ENCODE measurements at regions not wholly inside any gene's neighbourhood (a gene's known extent, or its start where the extent isn't known, plus 50 kb on each side); places are given as distances from the start of the nearest gene placed in this dataset.

DNA sequence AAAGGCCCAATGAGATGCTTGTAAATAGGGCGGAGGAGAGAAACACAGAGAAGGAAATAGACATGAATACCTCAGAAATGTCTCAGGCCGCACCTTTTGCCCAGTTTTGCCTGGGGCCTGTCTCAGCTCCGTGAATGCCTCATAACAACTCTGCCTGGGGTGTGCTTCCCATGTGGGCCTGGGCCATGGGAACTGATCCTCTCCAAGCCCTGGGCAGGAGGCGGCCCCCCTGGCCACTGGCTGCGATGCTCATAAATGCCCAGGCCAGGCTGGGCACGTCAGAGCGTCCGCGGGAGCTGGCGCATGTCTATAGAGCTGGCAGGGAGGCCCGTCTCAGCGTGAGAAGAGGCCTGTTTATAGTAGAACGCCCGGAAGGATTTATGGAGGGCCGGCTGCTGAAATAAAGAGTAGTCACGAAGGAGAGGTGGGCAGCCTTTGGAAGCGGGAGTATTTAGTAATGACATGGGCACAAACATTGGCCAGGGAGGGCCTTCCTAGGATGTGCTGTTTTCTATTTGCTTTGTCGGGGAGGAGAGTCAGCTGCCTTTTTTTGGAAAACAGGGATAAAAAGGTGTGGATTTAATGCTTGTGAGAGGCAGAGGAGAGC, 85.9 kb upstream of the IGF1R start:
- H3K4me3 Mint-ChIP-seq: no peak overlapping the region
- no peak overlapping the region for H3K27ac Mint-ChIP-seq
- DNase-seq: no peak
- TF ChIP-seq, protein P1, sequence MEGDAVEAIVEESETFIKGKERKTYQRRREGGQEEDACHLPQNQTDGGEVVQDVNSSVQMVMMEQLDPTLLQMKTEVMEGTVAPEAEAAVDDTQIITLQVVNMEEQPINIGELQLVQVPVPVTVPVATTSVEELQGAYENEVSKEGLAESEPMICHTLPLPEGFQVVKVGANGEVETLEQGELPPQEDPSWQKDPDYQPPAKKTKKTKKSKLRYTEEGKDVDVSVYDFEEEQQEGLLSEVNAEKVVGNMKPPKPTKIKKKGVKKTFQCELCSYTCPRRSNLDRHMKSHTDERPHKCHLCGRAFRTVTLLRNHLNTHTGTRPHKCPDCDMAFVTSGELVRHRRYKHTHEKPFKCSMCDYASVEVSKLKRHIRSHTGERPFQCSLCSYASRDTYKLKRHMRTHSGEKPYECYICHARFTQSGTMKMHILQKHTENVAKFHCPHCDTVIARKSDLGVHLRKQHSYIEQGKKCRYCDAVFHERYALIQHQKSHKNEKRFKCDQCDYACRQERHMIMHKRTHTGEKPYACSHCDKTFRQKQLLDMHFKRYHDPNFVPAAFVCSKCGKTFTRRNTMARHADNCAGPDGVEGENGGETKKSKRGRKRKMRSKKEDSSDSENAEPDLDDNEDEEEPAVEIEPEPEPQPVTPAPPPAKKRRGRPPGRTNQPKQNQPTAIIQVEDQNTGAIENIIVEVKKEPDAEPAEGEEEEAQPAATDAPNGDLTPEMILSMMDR (IDR thresholded peaks at IDR 0.05): no peak
- Histone ChIP-seq H3K4me3 (ENCODE audit: low read length) (no peak overlapping the region), H3K27me3 (ENCODE audit: control insufficient read depth, insufficient read depth, low read length) (no peaks in the 10 kb centered on the region), H3K36me3 (ENCODE audit: control insufficient read depth, insufficient read depth, low read length) (no peaks in the 10 kb centered on the region), H3K27ac (ENCODE audit: low read length) (no peak overlapping the region), H3K9me3 (ENCODE audit: control insufficient read depth, insufficient read depth, low read length) (no peaks in the 10 kb centered on the region), H3K4me1 (ENCODE audit: control insufficient read depth, insufficient read depth, low read length) (no peaks in the 10 kb centered on the region)
- no peak for ATAC-seq
- no peaks in the 10 kb centered on the region for H3K36me3 Mint-ChIP-seq
- 94% methylated on average over 18 of the region's 18 CpGs for WGBS (ENCODE audit: insufficient coverage)
- H3K4me1 Mint-ChIP-seq: no peaks in the 10 kb centered on the region
- intact Hi-C loops (cut with micrococcal nuclease): no loop called here
- no peaks in the 10 kb centered on the region for H3K9me3 Mint-ChIP-seq
- H3K27me3 Mint-ChIP-seq (ENCODE audit: low read depth in 2 of 2): peaks cover 0 to 16% of the 10 kb centered on the region in 2 donors

DNA sequence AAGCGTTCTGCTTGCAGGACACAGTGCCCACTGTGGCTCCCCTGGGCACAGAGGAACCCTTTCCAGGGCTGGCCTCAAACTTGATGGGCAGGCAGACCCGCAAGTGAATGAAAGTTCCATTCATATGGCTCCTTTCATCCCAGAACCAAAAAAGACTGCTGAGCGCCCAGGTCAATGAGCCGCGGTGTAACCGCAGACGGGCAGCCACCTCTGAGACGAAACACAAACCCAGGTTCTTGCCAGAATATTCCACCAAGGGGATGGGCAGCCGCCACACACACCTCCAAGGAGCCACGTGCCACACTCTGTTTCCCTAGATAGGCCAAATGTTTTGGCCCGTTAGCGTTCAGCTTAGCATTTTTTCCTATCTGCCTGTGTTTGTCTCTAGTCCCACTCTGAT, 82.8 kb upstream of the IGF1R start:
- no peak for DNase-seq
- Mint-ChIP-seq H3K27ac (no peak overlapping the region), H3K9me3 (no peaks in the 10 kb centered on the region), H3K4me3 (no peak overlapping the region), H3K4me1 (no peaks in the 10 kb centered on the region), H3K36me3 (no peaks in the 10 kb centered on the region), H3K27me3 (ENCODE audit: low read depth in 2 of 2) (peaks cover 8 to 14% of the 10 kb centered on the region in 2 donors)
- Histone ChIP-seq H3K36me3 (ENCODE audit: control insufficient read depth, insufficient read depth, low read length) (no peaks in the 10 kb centered on the region), H3K27me3 (ENCODE audit: control insufficient read depth, insufficient read depth, low read length) (no peaks in the 10 kb centered on the region), H3K4me1 (ENCODE audit: control insufficient read depth, insufficient read depth, low read length) (no peaks in the 10 kb centered on the region), H3K27ac (ENCODE audit: low read length) (no peak overlapping the region), H3K9me3 (ENCODE audit: control insufficient read depth, insufficient read depth, low read length) (no peaks in the 10 kb centered on the region), H3K4me3 (ENCODE audit: low read length) (no peak overlapping the region)
- no peak for ATAC-seq
- 92% methylated on average over 12 of the region's 12 CpGs for WGBS (ENCODE audit: insufficient coverage)
- TF ChIP-seq, protein P1 (IDR thresholded peaks at IDR 0.05): no peak
- intact Hi-C loops (cut with micrococcal nuclease): no loop called here

DNA sequence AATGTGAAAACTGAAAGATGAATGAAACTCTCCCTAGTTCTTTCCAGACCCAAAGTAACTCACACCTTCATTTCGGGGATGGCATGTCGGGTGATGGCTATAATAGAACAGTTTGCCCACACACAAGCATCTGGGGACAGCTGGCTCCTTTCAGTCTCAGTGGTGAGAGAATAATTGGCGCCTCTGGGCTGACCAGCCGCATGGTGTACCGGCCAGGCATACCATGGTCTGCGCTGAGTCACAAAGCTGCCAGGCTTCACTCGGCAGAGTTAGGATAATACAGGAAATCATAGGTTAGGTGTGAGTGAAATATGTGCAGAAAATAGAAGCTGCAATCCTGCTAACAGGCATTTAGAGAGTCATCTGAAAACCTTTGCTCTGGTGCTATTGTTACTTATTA, 80.4 kb upstream of the IGF1R start:
- no peaks in the 10 kb centered on the region for H3K4me1 ChIP-seq (ENCODE audit: control insufficient read depth, insufficient read depth, low read length)
- H3K27me3 Mint-ChIP-seq (ENCODE audit: low read depth in 2 of 2): peaks cover 8% of the 10 kb centered on the region in 2 donors
- H3K36me3 Mint-ChIP-seq: no peaks in the 10 kb centered on the region
- ATAC-seq (no peak), DNase-seq (no peak)
- H3K9me3 Mint-ChIP-seq: no peaks in the 10 kb centered on the region
- no peaks in the 10 kb centered on the region for H3K36me3 ChIP-seq (ENCODE audit: control insufficient read depth, insufficient read depth, low read length)
- no peak overlapping the region for H3K4me3 Mint-ChIP-seq
- 81% methylated on average over 7 of the region's 7 CpGs for WGBS (ENCODE audit: insufficient coverage)
- H3K4me3 ChIP-seq (ENCODE audit: low read length): no peak overlapping the region
- TF ChIP-seq, protein P1 (IDR thresholded peaks at IDR 0.05): no peak
- H3K4me1 Mint-ChIP-seq: no peaks in the 10 kb centered on the region
- intact Hi-C loops (cut with micrococcal nuclease): no loop called here
- H3K27ac Mint-ChIP-seq: no peak overlapping the region
- H3K27me3 ChIP-seq (ENCODE audit: control insufficient read depth, insufficient read depth, low read length): no peaks in the 10 kb centered on the region
- no peaks in the 10 kb centered on the region for H3K9me3 ChIP-seq (ENCODE audit: control insufficient read depth, insufficient read depth, low read length)
- no peak overlapping the region for H3K27ac ChIP-seq (ENCODE audit: low read length)

DNA sequence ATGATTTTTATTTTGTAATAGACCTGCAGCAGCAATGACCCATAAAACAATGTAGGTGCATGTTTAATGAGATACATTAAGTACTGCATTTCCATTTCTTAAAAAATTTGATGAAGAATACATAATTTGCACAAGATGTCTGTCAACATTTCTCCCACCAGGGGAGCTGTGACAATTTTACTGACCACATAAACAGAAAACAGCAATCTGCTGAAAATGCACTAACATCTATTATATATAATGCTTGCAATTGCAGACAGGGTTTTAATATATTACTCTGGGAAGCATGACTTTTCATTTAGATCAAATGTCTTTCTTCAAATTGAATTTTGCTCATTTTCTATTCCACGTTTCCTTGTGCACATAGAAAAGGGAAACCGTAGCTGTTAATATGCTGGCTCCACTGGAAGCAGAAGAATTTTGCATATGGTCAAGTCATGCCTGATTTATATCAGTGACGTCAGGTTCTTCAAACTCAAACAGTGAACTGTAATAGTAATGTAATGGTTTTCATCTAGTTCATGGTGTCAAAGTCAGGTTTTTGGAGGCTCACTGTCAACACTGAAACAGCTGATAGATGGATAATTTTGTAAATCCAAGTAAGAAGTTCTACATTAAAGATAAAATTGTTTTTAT, 79.8 kb upstream of the IGF1R start:
- no peak overlapping the region for H3K27ac Mint-ChIP-seq
- Histone ChIP-seq H3K9me3 (ENCODE audit: control insufficient read depth, insufficient read depth, low read length) (no peaks in the 10 kb centered on the region), H3K27me3 (ENCODE audit: control insufficient read depth, insufficient read depth, low read length) (no peaks in the 10 kb centered on the region), H3K4me1 (ENCODE audit: control insufficient read depth, insufficient read depth, low read length) (no peaks in the 10 kb centered on the region), H3K27ac (ENCODE audit: low read length) (no peak overlapping the region), H3K36me3 (ENCODE audit: control insufficient read depth, insufficient read depth, low read length) (no peaks in the 10 kb centered on the region), H3K4me3 (ENCODE audit: low read length) (no peak overlapping the region)
- H3K4me1 Mint-ChIP-seq: no peaks in the 10 kb centered on the region
- WGBS (ENCODE audit: insufficient coverage): 82% methylated on average over 3 of the region's 3 CpGs
- TF ChIP-seq, protein P1 (IDR thresholded peaks at IDR 0.05): no peak
- no peak overlapping the region for H3K4me3 Mint-ChIP-seq
- no peaks in the 10 kb centered on the region for H3K9me3 Mint-ChIP-seq
- DNase-seq: no peak
- H3K27me3 Mint-ChIP-seq (ENCODE audit: low read depth in 2 of 2): peaks cover 8% of the 10 kb centered on the region in 2 donors
- intact Hi-C loops (cut with micrococcal nuclease): no loop called here
- H3K36me3 Mint-ChIP-seq: no peaks in the 10 kb centered on the region
- ATAC-seq: no peak

All from natural killer cell (primary cell).